ENCODE measurements at regions not wholly inside any gene's neighbourhood (a gene's known extent, or its start where the extent isn't known, plus 50 kb on each side); places are given as distances from the start of the nearest gene placed in this dataset.

DNA sequence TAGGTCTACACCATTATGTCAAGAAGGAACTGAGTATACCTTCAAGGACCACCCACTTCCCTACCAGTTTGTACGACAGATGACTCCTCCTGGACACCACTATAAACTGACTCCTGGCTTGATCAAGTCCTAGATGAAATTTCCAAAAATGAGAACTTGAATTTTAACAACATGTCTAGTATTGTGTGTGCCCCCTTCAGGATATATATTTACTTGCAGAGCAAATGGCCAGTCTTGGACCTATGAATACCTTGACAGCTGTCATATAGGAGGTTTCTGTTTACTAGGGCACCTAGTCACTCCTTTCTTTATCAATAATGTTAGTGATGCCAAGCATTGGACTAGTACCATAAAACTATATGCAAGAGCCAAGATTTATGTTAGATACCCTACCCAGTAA is 94.1 kb upstream of the TMEM26 start:
- DNase-seq = no peak

DNA sequence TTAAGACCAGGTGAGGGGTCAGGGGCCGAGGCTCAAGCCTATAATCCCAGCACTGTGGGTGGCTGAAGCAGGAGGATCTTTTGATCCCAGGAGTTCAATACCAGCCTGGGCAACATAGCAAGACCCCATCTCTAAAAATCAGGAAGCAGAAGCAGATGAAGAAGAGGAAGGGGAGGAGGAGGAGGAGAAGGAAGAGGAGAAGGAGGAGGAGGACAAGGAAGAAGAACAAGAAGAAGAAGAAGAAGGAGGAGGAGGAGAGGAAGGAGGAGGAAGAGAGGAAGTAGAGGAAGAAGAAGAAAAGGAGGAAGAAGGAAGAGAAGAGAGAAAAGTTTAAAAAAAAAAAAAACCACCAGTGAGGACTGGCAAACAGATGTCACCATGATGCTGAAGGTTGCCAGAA is 92.0 kb upstream of the TMEM26 start:
- DNase-seq = no peak

DNA sequence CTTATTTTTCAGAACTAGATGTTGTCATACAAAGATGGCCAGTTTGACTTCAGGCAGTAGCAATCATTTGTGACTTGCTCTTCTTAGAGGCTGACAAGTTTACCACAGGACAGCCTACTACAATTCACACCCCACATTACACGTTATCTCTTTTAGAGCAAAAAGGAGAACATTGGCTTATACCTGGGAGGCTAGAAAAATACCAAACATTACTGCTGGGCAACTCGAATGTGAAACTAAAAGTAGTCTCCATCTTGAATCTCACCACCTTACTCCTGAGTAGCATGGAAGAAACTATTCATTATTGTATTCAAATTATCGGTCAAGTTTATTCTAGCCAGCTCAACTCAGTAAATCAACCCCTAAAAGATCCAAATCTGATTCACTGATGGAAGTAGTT is 90.7 kb upstream of the TMEM26 start:
- no peak for DNase-seq

DNA sequence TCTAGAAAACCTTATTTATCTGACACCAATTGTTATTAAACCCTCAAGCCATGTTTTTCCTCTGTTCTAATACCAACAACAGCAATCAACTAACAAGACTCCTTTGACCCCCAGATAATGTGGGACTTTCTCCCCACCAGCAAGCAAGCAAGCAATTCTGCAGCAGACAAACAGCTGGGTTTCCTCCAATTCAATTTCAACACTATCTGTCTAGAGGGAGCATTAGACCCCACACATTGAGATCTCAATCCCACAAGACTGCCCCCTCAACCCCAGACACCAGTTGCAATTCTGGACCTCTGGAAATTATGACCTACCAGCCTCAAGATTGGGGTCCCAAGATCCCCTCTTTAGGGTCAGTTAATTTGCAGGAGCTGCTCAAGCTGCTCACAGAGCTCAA is 89.4 kb upstream of the TMEM26 start:
- DNase-seq = no peak

DNA sequence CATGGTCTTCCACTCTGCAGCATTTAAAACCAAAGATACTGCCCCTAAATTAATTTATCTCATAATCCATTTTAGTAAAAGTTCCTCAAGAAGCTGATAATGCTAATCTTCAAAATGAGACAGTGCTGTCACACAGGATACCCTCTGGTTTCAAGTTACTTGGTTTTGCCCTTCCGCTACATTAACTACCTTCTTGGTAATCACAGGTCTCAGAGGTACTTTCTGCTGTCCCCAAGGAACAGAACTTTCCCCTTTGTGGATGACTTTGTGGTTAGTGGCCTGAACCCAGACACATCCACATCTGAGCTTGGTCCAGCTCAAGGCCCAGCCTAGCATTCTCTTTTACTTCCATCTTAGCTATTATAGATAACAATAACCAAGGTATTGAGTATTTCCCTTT is 88.8 kb upstream of the TMEM26 start:
- DNase-seq = no peak

DNA sequence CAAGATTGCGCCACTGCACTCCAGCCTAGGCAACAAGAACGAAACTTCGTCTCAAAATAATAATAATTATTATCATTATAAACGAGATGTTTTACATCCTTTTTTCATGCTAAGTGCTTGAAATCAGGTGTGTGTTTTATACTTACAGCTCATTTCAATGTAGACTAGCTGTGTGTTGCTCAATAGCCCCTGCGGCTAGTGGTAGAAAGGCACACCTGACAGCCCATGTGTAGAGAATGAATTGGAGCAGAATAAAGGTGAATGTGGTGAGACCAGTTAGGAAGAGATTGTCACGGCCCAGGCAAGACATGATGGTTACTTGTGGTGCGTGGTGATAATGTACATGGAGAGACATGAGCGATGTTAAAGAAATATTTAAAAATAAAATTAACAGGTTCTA is 86.7 kb upstream of the TMEM26 start:
- no peak for DNase-seq

DNA sequence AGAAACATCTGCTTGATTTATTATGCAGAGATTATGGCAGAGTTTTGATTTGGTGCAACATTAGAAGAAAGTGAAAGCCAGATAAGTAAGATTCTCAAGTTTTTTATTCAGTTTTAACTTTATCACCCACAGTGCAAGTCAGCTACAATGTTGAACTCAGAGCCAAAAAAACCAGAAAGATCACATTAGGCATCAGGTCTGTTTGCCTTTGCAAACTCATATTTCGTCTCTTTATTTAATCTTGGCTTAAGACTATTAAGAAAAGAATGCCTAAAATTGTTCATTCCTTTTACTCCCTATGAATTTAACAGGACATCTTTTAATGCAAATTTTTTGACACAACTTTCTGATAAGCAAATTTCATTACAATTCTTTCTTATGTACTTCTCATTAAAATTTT is 76.0 kb upstream of the TMEM26 start:
- no peak for DNase-seq

DNA sequence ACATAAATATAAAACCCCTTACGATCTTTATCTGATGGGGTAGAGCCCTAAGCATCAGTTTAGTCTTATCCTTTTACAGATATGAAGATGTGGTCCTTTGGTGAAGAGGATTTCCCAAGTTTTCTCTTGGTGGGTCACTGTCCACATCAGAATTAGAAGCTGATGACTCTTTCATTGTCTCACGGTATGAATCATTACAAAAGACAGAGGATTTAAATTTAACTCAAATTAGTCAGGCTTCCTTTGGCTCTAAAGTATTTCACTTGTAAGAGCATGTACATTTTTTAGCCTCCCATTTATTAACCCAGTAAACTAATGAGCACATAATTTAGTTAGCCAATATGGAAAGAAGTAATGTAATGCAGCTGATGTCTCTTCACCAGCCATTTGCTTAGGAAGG is 49.9 kb upstream of the TMEM26 start:
- no peak for DNase-seq
